NCI-H128 (cell line): ENCODE measurements at regions not wholly inside any gene's neighbourhood (a gene's known extent, or its start where the extent isn't known, plus 50 kb on each side); places are given as distances from the start of the nearest gene placed in this dataset.

ENCODE experiments used
- DNase-seq: peaks from one replicate; lab custom pipeline; 2025; ENCODE audit not compliant: unreplicated experiment; lab: John Stamatoyannopoulos, UW

DNA sequence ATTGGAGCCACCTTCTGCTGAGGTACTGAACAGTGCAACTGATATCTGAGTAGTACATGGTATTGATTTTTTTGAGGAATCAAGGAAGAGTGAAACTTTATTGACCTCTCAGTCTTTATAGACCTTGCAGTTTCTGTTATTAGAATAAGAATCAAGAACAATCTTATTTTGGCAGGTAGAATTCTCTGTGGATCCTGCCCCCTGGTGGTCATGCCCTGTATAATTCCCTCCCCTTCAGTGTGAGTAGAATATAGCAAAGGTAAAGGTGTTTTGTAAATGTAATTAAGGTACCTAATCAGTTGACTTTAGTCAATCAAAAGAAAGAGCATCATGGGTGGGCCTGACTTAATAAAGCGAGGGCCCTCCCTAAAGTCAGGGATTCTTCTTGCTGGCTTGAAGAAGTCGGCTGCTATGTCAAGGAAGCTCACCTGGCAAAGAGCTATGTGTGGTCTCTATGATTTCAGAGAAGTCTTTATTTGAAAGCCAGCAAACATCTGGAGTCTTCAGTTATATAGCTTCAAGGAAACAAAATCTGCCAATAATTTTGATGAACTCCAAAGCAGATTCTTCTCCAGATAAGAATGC lies 142.8 kb downstream of the LSM5 start:
- no peak for DNase-seq

DNA sequence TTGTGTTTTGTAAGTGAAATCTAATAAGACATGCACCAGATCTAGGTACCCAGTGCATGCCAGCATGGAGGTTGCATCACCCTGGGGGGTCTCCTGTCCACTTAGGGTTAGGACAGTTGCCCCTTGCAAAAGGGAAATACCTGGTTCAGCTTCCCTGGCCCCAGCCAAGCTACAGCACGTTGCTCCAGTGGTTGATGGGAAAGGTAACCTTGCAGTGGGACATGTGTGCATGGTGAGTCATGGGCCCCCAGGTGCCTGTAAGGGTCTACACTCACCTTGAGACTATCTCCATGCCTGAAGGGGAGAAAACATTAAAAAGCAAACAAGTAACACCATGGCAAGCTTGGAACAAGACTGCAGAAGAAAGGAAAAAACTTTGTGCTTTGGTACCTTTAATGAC lies 143.9 kb downstream of the LSM5 start:
- DNase-seq = no peak

DNA sequence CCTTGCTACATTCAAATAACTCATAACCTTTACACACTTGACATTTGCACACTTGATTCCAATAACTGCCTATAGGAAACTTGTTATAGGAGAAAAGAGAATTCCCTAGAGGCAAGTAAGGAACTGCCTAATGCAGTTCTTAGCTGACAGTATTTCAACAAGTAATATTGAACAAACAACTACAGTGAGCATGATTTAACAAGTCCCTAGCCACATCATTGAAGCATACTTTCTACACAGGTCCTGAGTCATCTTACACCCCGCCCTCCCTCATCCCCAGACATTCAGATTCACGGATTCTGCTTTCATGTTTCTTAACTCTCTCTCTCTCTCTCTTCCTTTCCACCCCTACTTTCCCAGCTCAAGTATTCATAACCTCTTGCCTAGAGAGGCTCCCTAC lies 153.5 kb downstream of the LSM5 start:
- no peak for DNase-seq

DNA sequence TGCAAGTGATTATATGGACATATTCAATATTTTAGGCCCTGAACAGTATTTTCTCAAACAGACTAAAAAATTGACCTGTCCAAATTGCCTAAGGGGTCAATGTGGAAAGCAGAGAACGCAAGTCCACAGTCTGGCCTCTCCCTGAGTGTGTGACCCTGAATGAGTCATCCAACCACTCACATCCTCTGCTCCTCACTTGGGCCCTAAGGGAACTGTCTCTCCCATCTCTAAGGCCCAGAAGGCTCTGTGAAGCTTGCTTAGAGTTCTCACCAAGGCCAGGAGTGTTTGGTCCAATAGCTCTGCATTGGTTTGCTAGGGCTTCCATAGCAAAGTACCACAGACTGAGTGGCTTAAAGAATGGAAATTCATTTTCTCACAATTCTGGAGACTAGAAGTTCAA lies 155.1 kb downstream of the LSM5 start:
- DNase-seq = no peak

DNA sequence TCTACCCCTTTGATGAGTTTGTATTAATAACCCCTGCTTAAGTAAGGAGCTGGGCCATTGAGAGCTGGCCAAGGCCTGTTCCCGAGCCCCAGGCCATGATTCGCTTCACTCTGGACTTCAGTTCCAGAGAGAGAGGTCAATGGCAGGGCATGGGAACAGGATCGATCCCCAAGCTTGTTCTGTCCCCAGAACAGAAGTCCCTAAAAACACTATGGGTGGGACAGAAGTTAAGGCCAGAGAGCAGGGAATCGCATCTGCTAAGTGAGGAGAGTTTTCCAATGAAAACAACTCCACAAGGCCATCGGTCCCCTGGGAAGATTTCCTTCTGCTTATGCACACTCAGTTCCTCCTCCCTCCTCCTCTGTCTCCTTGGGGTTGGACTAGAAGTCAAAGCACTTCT lies 159.6 kb downstream of the LSM5 start:
- no peak for DNase-seq

DNA sequence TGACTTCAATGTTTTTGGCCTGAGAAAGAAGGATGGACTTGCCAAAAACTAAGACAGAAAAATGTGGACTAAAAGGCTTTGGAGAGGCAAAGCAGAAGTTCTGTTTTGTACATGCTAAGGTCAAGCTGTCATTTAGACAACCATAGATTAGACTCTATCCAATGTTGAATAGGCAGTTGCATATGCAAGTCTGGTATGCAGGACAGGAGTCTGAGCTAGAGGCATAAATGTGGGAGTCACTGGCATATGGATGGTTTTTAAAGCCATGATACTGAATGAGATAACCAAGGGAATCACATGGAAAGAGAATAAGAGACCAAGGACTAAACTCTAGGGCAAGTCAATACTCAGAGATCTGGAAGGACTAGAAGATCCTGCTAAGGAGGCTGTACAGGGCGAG lies 164.1 kb downstream of the LSM5 start:
- no peak for DNase-seq

DNA sequence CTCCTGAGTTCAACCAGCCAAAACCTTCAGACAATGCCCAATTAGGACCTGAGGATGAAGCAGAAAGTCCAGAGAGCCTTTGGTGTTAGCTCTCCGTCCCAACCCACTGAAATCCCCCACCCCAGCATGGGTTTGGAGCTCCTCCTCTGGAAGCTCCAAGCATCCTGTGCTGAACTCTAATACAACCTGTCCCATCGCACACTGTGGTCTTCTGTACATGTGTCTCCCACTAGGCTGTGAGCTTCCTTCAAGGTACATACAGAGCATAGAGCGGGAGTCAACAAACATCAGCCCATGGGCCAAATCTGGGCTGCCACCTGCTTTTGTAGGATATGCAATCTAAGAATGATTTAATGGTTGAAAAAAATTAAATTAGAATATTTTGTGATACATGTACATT lies 166.5 kb downstream of the LSM5 start:
- no peak for DNase-seq

DNA sequence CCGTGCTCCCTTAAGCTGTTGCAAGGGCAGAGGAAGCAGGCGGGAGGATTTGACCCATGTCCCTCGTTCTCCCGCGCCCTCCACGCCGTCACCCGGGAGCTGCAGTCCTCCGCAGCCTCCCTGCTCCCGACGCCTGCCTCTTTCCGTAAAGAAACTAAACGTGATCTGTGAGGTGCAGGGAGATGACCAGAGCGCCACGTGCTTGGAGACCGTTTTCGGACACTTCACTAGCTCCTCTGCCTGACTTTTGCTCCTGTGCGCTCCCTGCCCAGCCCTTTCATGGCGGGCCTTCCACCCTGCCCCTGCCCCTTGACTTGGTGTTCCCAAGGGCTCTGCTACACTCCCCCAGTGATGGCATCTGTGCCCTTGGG lies 171.2 kb downstream of the LSM5 start:
- DNase-seq = no peak

DNA sequence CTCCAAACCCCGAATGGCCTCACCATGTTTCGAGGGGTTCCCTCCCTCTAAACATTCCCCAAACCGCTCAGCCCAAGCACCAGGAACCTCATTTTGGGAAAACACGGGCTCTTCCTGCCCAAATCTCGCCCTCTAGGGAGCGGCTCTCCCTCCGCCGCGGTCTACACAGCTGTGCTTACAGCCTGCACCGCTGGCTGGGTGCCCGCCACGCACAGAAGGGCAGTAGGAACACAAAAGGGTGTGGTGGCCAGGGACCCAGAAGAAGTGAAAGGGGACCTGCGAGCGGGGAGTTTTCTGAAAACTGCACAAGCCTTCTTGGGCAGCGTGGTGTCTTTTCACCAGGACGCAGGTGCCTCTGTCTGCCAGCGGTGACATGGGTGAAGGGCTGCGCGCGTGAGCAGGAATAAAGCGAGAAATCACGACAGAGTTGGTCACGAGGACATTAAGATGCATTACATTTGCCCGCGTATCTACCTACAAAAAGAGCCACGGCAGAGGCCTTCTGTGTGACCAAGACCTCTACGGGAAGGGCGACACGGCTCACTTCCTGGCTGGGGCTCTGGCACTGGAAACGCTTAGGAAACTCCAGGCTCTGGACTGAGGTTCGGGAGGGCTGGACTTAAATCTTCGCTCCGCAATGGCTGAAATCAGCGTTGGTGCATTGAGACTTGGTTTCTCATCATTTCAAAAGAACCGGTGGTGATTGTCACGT lies 171.7 kb downstream of the LSM5 start:
- no peak for DNase-seq

DNA sequence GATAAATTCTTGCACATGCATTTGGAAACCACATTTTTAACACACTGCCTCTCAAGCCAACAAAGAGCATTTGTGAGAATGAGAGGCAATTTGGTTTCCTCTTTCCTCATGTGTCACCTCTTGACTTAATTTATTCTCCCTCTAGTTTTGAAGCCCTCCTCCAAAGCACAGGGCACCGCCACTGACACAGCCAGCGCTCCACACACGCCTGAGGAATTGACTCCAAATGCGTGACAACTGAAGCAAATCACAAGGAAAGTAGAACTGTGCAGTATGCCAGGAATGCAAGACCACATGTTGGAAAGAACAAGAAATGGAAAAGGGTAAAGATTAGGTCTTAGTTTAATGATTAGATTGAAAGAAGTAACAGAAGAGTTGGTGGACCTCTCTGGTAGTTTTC lies 173.3 kb downstream of the LSM5 start:
- no peak for DNase-seq

DNA sequence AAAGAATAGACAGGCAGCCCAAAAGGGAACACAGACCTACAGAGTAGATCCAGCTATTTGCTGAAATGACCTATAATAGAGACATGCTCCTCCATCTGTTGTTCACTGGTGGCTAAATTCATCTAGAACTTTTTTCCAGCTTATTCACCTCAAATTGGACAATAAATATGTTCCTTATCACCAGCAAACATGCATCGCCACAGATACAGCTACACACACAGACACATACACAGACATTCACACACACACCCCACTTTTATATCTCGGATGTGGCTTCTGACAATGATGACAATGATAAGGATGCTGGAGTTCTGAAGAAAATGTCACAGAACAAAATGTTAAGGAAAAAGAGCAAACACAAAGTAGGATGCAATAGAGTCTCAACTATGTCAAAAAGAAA lies 175.4 kb downstream of the LSM5 start:
- DNase-seq = no peak

DNA sequence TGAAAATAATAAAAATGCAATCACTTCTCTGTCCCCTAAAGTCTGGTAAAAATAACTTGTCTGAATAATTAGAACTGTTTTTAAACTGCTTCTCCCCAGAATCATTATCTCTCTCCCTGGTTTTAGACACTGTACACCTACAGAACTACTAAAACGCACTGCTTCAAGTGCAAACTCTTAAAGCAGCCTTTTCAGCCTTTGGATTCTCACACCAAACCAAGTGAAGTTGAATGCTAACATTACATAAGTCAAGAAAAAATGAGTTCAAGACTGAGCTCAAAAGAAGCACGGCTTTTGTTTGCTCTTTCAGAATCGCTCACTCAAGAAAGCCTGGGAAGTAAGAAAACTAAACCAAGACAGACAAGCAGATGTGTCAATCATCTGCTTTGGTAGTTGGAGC lies 188.8 kb downstream of the LSM5 start:
- DNase-seq = no peak

DNA sequence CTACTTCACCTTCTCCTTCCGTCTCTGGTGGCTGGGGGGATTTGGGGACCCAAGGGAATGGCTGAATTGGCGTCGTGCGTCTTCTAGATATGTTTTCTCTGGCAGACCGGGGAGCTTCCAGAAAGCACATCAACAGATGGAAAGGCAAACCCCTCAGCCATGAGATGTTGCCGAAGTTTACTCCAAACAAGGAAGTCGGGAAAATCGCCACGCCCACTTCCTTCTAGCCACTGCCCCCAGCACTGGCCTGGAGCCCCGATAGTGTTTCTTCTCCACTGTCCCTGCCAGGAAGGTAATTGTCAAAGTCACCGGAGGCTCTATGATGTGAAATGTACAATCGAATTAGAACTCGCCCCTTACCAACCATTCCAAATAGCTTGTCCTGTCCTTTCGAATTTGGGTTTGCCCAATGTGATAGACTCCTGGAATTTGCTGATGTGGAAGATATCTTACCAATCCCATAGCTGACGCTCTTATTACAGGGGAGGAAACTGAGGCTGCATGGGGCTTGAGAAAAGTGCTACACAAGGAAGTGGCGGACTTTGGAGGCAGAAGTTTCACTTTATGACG lies 191.0 kb downstream of the LSM5 start:
- no peak for DNase-seq

DNA sequence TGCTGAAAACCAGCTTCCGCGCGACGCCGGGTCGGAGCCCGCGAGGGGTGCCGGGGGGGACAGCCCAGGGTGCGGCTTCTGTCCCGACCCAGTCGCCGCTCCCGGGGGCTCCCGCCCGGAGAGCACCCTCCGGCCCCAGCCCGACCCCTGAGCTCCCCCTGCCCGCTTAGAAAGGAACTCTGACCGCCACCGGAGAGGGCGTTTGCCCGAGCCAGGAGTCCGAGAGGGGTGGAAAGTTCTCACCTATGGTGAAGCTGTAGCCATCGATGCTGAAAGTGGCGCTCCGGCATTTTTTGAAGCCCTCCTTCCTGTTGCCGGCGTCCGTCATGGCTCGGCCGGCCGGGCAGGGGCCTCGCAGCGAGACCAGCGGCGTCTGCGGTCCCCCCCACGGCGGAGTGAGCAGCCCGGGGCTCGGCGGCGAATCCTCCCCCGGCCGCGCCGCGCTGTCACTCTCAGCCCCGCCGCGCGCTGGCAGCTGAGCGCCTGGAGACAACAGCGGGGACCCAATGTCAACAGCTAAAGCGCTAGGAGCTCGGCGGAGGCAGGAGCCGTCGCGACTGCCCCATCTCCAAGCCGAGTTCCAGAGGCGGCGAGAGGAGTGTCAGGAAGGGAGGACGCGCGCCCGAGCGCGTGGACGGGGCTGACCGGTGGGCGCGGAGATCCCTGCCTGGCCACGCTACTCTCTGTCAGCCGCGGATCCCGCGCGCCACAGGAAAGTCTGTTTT lies 191.6 kb downstream of the LSM5 start:
- no peak for DNase-seq

DNA sequence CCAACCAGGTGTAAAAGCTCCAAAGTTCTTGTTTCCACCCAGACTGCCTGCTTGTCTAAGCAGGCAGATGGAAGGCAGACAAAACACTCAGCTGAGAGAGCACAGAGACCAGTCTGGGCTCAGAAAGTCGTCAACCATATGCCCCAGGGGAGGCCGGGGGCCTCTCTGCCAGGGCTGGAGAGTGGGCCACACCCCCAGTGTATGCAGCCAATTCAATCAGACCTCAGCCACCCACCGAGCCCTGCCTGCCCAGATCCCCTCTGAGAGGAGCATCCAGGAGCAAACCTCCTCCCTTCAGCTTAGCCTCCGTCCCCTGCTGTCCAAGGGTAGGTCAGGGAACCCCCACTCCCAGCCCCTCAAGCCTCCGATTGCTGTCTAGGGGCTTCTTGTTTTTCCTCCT lies 196.3 kb downstream of the LSM5 start:
- no peak for DNase-seq

DNA sequence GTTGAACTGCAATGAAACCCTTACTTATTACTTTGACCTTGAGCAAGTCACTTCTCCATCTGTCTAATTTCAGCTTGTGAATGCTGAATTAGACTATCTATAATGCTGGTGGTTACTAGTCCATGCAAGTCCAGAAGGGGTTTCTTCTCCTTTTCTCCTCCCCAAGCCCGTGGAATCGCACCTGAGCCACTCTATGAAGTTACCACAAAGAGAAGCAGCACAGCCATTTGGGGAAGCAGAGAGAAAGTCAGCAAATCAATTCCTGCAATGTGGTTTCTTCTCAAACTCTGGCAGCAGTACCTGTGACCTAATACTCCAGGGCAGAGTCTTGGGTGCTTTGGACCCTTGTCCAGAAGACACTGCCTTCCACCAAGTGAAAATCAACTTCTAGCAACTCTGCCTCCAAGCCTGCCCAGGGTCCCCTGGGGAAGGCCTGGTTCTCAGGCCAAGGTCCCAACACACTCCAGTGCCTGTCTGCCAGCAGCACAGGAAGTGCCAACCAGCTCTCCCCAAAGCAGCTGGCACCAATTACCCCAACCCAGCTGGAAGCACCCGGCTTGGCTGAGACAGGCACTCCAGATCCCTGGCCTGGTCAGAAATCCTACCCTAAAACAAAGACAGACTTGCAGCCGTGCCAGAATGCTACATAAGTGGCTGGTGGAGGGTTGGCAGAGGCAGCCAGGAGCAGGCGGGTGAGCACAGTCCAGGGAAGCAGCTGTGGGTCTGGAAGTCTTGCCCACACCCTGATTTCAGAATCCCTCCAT lies 200.3 kb downstream of the LSM5 start:
- DNase-seq = peak; percentile 40

DNA sequence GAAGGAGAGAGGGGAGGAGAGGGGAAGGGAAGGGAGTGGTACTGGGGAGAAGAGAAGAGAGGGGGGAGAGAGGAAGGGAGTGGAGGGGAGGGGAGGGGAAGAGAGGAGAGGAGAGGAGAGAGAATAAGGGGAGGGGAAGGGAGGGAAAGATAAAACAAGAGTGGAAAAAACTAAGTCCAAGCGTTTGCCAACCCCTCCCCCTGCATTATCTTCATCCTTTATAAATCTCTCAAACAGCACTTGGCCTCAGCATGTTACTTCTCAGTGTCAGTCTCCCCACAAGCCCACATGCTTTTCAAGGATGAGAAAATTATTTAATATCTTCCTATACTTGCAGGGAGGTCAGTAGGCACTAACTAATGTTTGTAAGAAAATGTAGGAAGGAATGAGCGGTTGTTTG lies 204.5 kb downstream of the LSM5 start:
- DNase-seq = no peak

DNA sequence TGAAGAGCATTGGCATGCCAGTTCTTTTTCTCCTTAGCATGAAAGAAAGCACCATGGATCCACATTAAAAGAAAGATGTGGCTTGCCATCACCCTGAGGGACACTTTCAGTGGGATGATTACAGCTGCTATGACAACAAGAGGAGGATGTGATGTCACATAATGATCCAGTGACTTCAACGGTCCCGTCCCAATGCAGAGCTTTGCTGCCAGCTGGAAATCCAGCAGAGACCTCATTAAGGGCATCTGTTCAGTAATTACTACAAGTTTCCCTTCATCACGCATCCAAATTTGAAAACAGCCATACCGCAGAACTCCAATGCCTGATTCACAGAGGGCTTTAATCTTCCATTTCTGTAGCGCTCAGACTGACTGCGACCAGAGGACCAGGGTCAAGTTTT lies 206.6 kb downstream of the LSM5 start:
- DNase-seq = no peak

DNA sequence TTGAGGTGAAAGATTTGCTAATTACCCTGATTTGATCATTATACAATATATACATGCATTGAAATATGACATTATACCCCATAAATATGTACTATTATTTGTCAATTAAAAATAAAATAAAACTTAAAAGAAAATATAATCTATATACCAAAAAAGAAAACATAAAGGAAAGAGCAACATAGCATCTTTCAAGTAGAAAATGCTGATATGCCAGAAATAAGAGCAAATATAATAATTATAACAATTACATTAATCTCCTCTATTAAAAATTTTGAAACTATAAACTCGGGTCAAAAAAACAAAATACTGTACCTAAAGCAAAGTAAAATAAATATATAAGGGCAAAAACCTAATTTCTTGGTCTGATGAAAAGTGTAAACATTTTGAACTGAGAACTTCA lies 209.3 kb upstream of the PDE1C start:
- DNase-seq = no peak

DNA sequence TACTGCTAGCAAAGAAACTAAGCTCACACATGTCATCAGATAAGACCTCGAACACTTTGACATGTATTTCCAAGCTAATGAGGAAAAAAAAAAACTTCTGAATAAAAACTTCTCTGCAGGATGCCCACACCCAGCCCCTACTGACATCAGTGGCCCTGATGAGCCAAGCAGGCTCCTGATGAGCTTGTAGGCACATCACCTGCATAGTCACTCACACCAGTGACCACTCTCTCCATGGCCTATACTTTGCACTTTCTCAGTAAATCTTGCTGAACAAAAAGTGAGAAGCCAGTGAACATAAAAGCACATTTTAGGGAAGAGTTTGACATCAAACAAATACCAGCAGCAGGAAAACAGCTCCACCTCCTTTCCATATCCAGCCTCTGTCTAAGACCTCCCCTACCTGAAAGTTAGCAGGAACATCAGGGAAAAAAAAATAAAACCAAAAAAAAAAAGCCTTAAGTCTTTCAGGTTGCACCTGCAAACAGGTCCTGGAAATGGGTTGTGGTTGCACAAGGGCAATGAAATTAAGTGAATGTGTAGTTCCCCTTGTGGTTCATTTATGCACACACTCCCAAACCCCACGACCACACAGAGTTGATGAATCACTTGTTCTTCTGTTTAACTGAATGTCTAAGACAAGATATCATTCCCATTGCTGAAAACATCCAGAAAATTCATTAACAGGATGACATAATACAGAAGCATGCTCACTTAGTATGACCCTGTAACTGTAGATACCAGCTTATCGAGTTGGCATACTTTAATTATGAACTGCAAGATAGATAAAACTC lies 205.2 kb upstream of the PDE1C start:
- no peak for DNase-seq

DNA sequence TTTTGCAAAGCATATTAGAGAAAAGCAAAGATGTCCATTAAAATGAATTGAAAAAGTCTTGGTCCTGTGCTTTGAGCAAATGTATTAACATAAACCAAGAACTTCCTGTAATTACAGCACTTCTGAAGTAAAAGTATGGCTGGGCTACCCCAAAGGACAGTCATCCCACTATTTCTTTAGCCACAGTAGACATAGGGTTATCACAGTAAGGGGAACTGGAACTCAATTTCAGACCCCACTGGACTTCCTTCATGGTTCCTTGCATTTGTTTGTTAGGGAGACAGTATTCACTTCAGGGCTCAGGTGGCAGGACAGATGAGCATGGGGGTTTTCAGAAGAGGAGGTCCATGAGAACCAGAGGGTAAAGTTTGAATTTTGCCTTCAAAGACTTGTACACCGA lies 203.1 kb upstream of the PDE1C start:
- no peak for DNase-seq
